Lower leg skin (tissue), 4 donors: ENCODE measurements at regions not wholly inside any gene's neighbourhood (a gene's known extent, or its start where the extent isn't known, plus 50 kb on each side); places are given as distances from the start of the nearest gene placed in this dataset.
"Not testable (repeated sequence)": the region's sequence is repeated elsewhere in the genome, so short reads cannot be mapped to it uniquely, and the experiment has no call there.

Experiments used
- DNase-seq, 2 donors: peaks; one replicate each; pipeline ENCODE4 v3.0.0-alpha.2; 2019; ENCODE audit warnings: low spot score in 2 of 2
- H3K4me3 ChIP-seq: fragments of 200-600 bp; sonication (generic); 2 replicates; pipeline ENCODE4 v1.5.1; 2017; ENCODE audit warnings: mild to moderate bottlenecking, low read depth; ENCODE audit not compliant: poor library complexity, severe bottlenecking
- CTCF ChIP-seq, 3 donors: fragments of 450-650 bp; IDR thresholded peaks; one replicate each; pipeline ENCODE4 v1.5.1; 2016; ENCODE audit warnings: antibody characterized with exemption in 3 of 3, mild to moderate bottlenecking in 3 of 3, moderate library complexity in 2 of 3
- POLR2A ChIP-seq, 2 donors: fragments of 450-650 bp; IDR thresholded peaks; one replicate each; pipeline ENCODE4 v1.6.1; 2016 to 2017; ENCODE audit warnings: antibody characterized with exemption in 2 of 2, mild to moderate bottlenecking in 1 of 2, moderate library complexity in 1 of 2
- WGBS, 2 donors: methylation state at CpG; one replicate each; pipeline ENCODE4 v1.1.5; 2018; 5-methylcytosine and 5-hydroxymethylcytosine counted together
- intact Hi-C: fragments of 100-400 bp; cut with DNase I; formaldehyde crosslinking; loops from one replicate; pipeline ENCODE4 v1.15.0; 2023; ENCODE audit warnings: low total_unique reads

DNA sequence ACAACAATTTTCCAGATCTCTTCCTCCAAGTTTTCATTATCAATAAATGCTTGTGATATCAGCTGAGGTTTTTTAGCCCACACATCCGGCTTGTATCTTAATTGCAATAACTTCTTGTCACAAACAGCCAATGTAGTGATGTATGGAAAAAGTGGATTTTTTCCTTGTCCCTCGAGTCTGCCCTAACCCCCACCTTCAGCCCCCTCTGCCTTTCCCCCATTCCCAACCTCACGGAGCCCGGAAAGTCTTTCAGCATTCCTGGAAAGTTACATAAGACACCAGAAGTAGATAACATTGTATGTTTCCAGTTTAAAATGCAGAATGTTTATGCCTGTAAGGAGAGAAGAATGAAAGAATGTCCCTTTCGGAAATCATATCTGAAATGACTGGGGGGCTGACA, 179.2 kb upstream of the PHACTR1 start:
- no peak overlapping the region for H3K4me3 ChIP-seq
- intact Hi-C loops: no loop called here
- WGBS, 2 donors: 57 to 63% methylated on average over 5 of the region's 5 CpGs
- no peak for DNase-seq
- TF ChIP-seq POLR2A (IDR thresholded peaks at IDR 0.05) (no peak), CTCF (IDR thresholded peaks at IDR 0.05) (no peak)

- TF ChIP-seq POLR2A (IDR thresholded peaks at IDR 0.05) (no peak), CTCF (IDR thresholded peaks at IDR 0.05) (no peak)
- DNase-seq: no peak
- no peak overlapping the region for H3K4me3 ChIP-seq
- intact Hi-C loops: no loop called here
- WGBS, 2 donors: 72 to 78% methylated on average over 9 of the region's 9 CpGs
These were observed 177.6 kb upstream of the PHACTR1 start for GRCh38 chr6:12538881-12539357.

DNA sequence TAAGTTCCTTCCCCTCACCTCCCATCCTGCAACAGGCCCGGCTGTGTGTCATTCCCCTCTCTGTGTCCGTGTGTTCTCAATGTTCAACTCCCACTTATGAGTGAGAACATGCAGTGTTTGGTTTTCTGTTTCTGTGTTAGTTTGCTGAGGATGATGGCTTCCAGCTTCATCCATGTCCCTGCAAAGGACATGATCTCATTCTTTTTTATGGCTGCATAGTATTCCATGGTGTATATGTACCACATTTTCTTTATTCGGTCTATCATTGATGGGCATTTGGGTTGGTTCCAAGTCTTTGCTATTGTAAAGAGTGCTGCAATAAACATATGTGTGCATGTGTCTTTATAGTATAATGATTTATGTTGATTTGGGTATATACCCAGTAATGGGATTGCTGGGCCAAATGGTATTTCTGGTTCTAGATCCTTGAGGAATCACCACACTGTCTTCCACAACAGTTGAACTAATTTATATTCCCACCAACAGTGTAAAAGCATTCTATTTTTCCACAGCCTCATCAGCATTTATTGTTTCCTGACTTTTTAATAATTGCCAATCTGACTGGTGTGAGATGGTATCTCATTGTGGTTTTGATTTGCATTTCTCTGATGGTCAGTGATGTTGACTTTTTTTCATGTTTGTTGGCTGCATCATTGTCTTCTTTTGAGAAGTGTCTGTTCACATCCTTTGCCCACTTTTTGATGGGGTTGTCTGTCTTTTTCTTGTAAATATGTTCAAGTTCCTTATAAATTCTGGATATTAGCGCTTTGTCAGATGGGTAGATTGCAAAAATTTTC, 174.1 kb upstream of the PHACTR1 start:
- intact Hi-C loops, H3K4me3 ChIP-seq, DNase-seq: not testable (repeated sequence)
- WGBS, 2 donors: 97 to 98% methylated on average over 4 of the region's 4 CpGs

- no peak overlapping the region for H3K4me3 ChIP-seq
- no peak for DNase-seq
- intact Hi-C loops: no loop called here
- 60 to 76% methylated on average over 5 of the region's 5 CpGs for WGBS, 2 donors
- no peak for TF ChIP-seq POLR2A (IDR thresholded peaks at IDR 0.05)
- no peak for TF ChIP-seq CTCF (IDR thresholded peaks at IDR 0.05)
These were observed 172.6 kb upstream of the PHACTR1 start for GRCh38 chr6:12543953-12544352.

DNA sequence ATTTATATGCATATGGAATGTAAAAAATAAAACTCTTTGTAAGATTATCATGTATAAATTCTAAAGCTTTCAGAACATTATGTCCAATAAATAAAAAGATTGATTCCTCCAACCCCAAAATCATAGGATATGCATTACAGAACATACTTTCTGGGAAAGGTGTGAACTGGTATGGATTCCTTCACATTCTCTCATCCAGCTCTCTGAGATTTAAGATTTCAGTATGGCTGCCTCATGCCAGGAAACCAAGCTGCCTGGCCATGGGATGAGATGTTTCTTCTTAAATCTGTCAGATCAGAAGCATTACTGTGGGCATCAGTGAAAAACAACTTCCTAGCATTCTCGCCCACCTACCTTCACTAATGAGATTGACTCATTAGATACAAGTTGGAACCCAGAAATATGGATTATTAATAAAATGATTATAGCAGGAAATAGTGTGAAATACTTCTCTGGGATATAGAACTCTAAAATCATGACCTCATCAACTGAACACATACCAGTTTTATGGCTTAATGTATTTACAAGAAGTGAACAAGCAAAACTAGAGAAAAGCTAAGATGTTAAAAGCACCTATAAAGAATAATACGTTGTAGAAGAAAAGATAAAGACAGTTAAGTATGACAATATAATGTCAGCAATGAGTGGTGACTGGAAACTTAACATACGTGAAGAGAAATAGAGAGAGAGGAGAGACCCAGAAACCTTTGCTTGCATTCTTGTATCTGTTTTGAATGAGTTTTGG, 171.6 kb upstream of the PHACTR1 start:
- DNase-seq: no peak
- no peak overlapping the region for H3K4me3 ChIP-seq
- intact Hi-C loops: no loop called here
- no peak for TF ChIP-seq CTCF (IDR thresholded peaks at IDR 0.05)
- TF ChIP-seq POLR2A (IDR thresholded peaks at IDR 0.05): no peak
- 78 to 93% methylated on average over 3 of the region's 3 CpGs for WGBS, 2 donors

- intact Hi-C loops: no loop called here
- TF ChIP-seq POLR2A (IDR thresholded peaks at IDR 0.05): no peak
- no peak for TF ChIP-seq CTCF (IDR thresholded peaks at IDR 0.05)
- WGBS, 2 donors: 58 to 63% methylated on average over 2 of the region's 2 CpGs
- H3K4me3 ChIP-seq: no peak overlapping the region
- no peak for DNase-seq
These were observed 170.8 kb upstream of the PHACTR1 start for GRCh38 chr6:12545619-12546409.
